Liver (tissue), 8 donors: ENCODE measurements at regions not wholly inside any gene's neighbourhood (a gene's known extent, or its start where the extent isn't known, plus 50 kb on each side); places are given as distances from the start of the nearest gene placed in this dataset.

Experiments used
- DNase-seq: peaks from one replicate; pipeline ENCODE4 v3.0.0-alpha.2; 2017; ENCODE audit warnings: low spot score
- H3K27ac ChIP-seq, 2 donors: one replicate each; pipeline ENCODE4 v1.7.0; 2013; ENCODE audit warnings: inconsistent platforms in 2 of 2, low read length in 2 of 2, control low read depth in 1 of 2, low read depth in 1 of 2, mild to moderate bottlenecking in 1 of 2
- H3K27me3 ChIP-seq, 4 donors: one replicate each; pipeline versions ENCODE4 v1.6.1 to v1.7.0; 2013; ENCODE audit warnings: low read length in 3 of 4, inconsistent platforms in 1 of 4, mild to moderate bottlenecking in 1 of 4, moderate library complexity in 1 of 4; ENCODE audit not compliant: control insufficient read depth in 4 of 4, insufficient read depth in 4 of 4
- H3K36me3 ChIP-seq, 4 donors: one replicate each; pipeline versions ENCODE4 v1.6.1 to v1.7.0; 2013; ENCODE audit warnings: low read length in 3 of 4, mild to moderate bottlenecking in 3 of 4, low read depth in 1 of 4, moderate library complexity in 1 of 4; ENCODE audit not compliant: control insufficient read depth in 4 of 4, insufficient read depth in 3 of 4
- H3K4me1 ChIP-seq, 4 donors: one replicate each; pipeline versions ENCODE4 v1.6.1 to v1.7.0; 2013; ENCODE audit warnings: low read length in 3 of 4, mild to moderate bottlenecking in 3 of 4, moderate library complexity in 1 of 4; ENCODE audit not compliant: control insufficient read depth in 4 of 4, insufficient read depth in 4 of 4
- H3K4me3 ChIP-seq, 3 donors: one replicate each; pipeline versions ENCODE4 v1.6.1 to v1.7.0; 2013; ENCODE audit warnings: low read length in 3 of 3, control low read depth in 1 of 3, low read depth in 1 of 3, mild to moderate bottlenecking in 1 of 3
- H3K9ac ChIP-seq, 2 donors: one replicate each; pipeline ENCODE4 v1.7.0; 2013; ENCODE audit warnings: low read length in 2 of 2, mild to moderate bottlenecking in 2 of 2, moderate library complexity in 2 of 2, control low read depth in 1 of 2, low read depth in 1 of 2
- H3K9me3 ChIP-seq, 4 donors: one replicate each; pipeline versions ENCODE4 v1.6.1 to v1.7.0; 2013; ENCODE audit warnings: low read length in 3 of 4; ENCODE audit not compliant: control insufficient read depth in 4 of 4
- EGR1 ChIP-seq, 2 donors: IDR thresholded peaks; 2 replicates each; pipeline ENCODE4 v1.6.1; 2016 to 2018; ENCODE audit warnings: antibody characterized with exemption in 2 of 2, low read depth in 2 of 2
- FOXA1 ChIP-seq: IDR thresholded peaks from 2 replicates; pipeline ENCODE4 v1.6.1; 2016; ENCODE audit warnings: antibody characterized with exemption
- FOXA2 ChIP-seq: IDR thresholded peaks from 2 replicates; pipeline ENCODE4 v1.6.1; 2016; ENCODE audit warnings: antibody characterized with exemption
- GABPA ChIP-seq, 2 donors: IDR thresholded peaks in 1 of 2; conservative IDR thresholded peaks in 1 of 2; 2 replicates each; pipeline ENCODE4 v1.6.1; 2016; ENCODE audit warnings: antibody characterized with exemption in 2 of 2, mild to moderate bottlenecking in 1 of 2, moderate library complexity in 1 of 2
- HNF4A ChIP-seq, 2 donors: conservative IDR thresholded peaks; 2 replicates each; pipeline ENCODE4 v1.6.1; 2016; ENCODE audit warnings: antibody characterized with exemption in 2 of 2, mild to moderate bottlenecking in 2 of 2
- HNF4G ChIP-seq: IDR thresholded peaks from 2 replicates; pipeline ENCODE4 v1.6.1; 2016; ENCODE audit warnings: antibody characterized with exemption
- JUND ChIP-seq, 2 donors: IDR thresholded peaks; 2 replicates each; pipeline ENCODE4 v1.6.1; 2016; ENCODE audit warnings: antibody characterized with exemption in 2 of 2
- MAX ChIP-seq: IDR thresholded peaks from 2 replicates; pipeline ENCODE4 v1.6.1; 2016; ENCODE audit warnings: antibody characterized with exemption
- NR2F2 ChIP-seq: IDR thresholded peaks from 2 replicates; pipeline ENCODE4 v1.6.1; 2016; ENCODE audit warnings: antibody characterized with exemption
- RAD21 ChIP-seq, 2 donors: IDR thresholded peaks; 2 replicates each; pipeline ENCODE4 v1.6.1; 2016; ENCODE audit warnings: antibody characterized with exemption in 2 of 2, mild to moderate bottlenecking in 2 of 2
- REST ChIP-seq: IDR thresholded peaks from 2 replicates; pipeline ENCODE4 v1.6.1; 2016; ENCODE audit warnings: antibody characterized with exemption, mild to moderate bottlenecking
- RXRA ChIP-seq, 2 donors: IDR thresholded peaks; 2 replicates each; pipeline ENCODE4 v1.6.1; 2017 to 2018; ENCODE audit warnings: antibody characterized with exemption in 2 of 2, mild to moderate bottlenecking in 1 of 2
- SP1 ChIP-seq: IDR thresholded peaks from 2 replicates; pipeline ENCODE4 v1.6.1; 2018; ENCODE audit warnings: antibody characterized with exemption, mild to moderate bottlenecking
- TAF1 ChIP-seq: conservative IDR thresholded peaks from 2 replicates; pipeline ENCODE4 v1.6.1; 2016; ENCODE audit warnings: antibody characterized with exemption, mild to moderate bottlenecking
- YY1 ChIP-seq: IDR thresholded peaks from 2 replicates; pipeline ENCODE4 v1.6.1; 2016; ENCODE audit warnings: antibody characterized with exemption, mild to moderate bottlenecking
- WGBS: extraction: QIAGEN DNeasy Blood & Tissue Kit; methylation state at CpG from one replicate; pipeline ENCODE4 v1.1.7; 2013; 5-methylcytosine and 5-hydroxymethylcytosine counted together
- TF ChIP-seq, protein P1 (sequence below): IDR thresholded peaks from 2 replicates; pipeline ENCODE4 v1.6.1; 2016; ENCODE audit warnings: antibody characterized with exemption
- TF ChIP-seq, protein P2 (sequence below): fragments of 150-350 bp; IDR thresholded peaks from 2 replicates; pipeline ENCODE4 v1.5.1; 2017; ENCODE audit warnings: improper control_type of control experiment, low read depth, low read length; ENCODE audit not compliant: missing input control
- TF ChIP-seq, protein P3 (sequence below): IDR thresholded peaks from 2 replicates; pipeline ENCODE4 v1.6.1; 2016; ENCODE audit warnings: antibody characterized with exemption
- donor health status: healthy.
- donor health status: healthy.
- donor health status: healthy.
- donor health status: healthy.
- donor health status: healthy.

GRCh38 chr4:95742179-95742578 is 97.7 kb upstream of the PDHA2 start:
- H3K4me1 ChIP-seq = no peaks in the 10 kb centered on the region
- no peak overlapping the region for H3K27ac ChIP-seq
- no peak overlapping the region for H3K9ac ChIP-seq
- H3K4me3 ChIP-seq = no peak overlapping the region
- peaks cover 0 to 4% (median under 1%) of the 10 kb centered on the region in 4 donors for H3K9me3 ChIP-seq
- no peaks in the 10 kb centered on the region for H3K27me3 ChIP-seq
- TF ChIP-seq, protein P1, sequence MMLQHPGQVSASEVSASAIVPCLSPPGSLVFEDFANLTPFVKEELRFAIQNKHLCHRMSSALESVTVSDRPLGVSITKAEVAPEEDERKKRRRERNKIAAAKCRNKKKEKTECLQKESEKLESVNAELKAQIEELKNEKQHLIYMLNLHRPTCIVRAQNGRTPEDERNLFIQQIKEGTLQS = no peak
- no peak for TF ChIP-seq SP1
- TF ChIP-seq FOXA1 = no peak
- no peak for TF ChIP-seq NR2F2
- no peak for TF ChIP-seq HNF4A (conservative IDR thresholded peaks at IDR 0.05)
- no peak for TF ChIP-seq RXRA (IDR thresholded peaks at IDR 0.05)
- no peak for TF ChIP-seq GABPA (IDR thresholded peaks at IDR 0.05 in 1 of 2, conservative IDR thresholded peaks at IDR 0.05 in 1 of 2)
- TF ChIP-seq, protein P2, sequence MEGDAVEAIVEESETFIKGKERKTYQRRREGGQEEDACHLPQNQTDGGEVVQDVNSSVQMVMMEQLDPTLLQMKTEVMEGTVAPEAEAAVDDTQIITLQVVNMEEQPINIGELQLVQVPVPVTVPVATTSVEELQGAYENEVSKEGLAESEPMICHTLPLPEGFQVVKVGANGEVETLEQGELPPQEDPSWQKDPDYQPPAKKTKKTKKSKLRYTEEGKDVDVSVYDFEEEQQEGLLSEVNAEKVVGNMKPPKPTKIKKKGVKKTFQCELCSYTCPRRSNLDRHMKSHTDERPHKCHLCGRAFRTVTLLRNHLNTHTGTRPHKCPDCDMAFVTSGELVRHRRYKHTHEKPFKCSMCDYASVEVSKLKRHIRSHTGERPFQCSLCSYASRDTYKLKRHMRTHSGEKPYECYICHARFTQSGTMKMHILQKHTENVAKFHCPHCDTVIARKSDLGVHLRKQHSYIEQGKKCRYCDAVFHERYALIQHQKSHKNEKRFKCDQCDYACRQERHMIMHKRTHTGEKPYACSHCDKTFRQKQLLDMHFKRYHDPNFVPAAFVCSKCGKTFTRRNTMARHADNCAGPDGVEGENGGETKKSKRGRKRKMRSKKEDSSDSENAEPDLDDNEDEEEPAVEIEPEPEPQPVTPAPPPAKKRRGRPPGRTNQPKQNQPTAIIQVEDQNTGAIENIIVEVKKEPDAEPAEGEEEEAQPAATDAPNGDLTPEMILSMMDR = no peak
- TF ChIP-seq YY1 = no peak
- TF ChIP-seq MAX = no peak
- no peak for TF ChIP-seq JUND (IDR thresholded peaks at IDR 0.05)
- TF ChIP-seq EGR1 (IDR thresholded peaks at IDR 0.05; ENCODE audit: low read depth in 2 of 2) = no peak
- TF ChIP-seq RAD21 (IDR thresholded peaks at IDR 0.05) = no peak
- no peak for TF ChIP-seq TAF1
- TF ChIP-seq HNF4G = no peak
- TF ChIP-seq REST = no peak
- TF ChIP-seq, protein P3, sequence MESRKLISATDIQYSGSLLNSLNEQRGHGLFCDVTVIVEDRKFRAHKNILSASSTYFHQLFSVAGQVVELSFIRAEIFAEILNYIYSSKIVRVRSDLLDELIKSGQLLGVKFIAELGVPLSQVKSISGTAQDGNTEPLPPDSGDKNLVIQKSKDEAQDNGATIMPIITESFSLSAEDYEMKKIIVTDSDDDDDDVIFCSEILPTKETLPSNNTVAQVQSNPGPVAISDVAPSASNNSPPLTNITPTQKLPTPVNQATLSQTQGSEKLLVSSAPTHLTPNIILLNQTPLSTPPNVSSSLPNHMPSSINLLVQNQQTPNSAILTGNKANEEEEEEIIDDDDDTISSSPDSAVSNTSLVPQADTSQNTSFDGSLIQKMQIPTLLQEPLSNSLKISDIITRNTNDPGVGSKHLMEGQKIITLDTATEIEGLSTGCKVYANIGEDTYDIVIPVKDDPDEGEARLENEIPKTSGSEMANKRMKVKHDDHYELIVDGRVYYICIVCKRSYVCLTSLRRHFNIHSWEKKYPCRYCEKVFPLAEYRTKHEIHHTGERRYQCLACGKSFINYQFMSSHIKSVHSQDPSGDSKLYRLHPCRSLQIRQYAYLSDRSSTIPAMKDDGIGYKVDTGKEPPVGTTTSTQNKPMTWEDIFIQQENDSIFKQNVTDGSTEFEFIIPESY = no peak
- TF ChIP-seq FOXA2 = no peak
- WGBS = 41% methylated on average over 1 of the region's 1 CpG
- no peak for DNase-seq
- no peaks in the 10 kb centered on the region for H3K36me3 ChIP-seq

GRCh38 chr4:95732061-95732460 is 107.8 kb upstream of the PDHA2 start:
- DNase-seq = no peak
- peaks cover 0 to 3% (median 0%) of the 10 kb centered on the region in 4 donors for H3K27me3 ChIP-seq
- no peaks in the 10 kb centered on the region for H3K36me3 ChIP-seq
- H3K9ac ChIP-seq = no peak overlapping the region
- H3K4me1 ChIP-seq = no peaks in the 10 kb centered on the region
- TF ChIP-seq NR2F2 (no peak), TAF1 (no peak), RXRA (IDR thresholded peaks at IDR 0.05) (no peak), GABPA (IDR thresholded peaks at IDR 0.05 in 1 of 2, conservative IDR thresholded peaks at IDR 0.05 in 1 of 2) (no peak), RAD21 (IDR thresholded peaks at IDR 0.05) (no peak), SP1 (no peak), HNF4G (no peak), HNF4A (conservative IDR thresholded peaks at IDR 0.05) (peak in 1 of 2 donors; percentile 23), FOXA1 (no peak), JUND (IDR thresholded peaks at IDR 0.05) (peak in 1 of 2 donors; percentile 69), REST (no peak)
- TF ChIP-seq, protein P2 = no peak
- no peaks in the 10 kb centered on the region for H3K9me3 ChIP-seq
- H3K4me3 ChIP-seq = no peak overlapping the region
- H3K27ac ChIP-seq = no peak overlapping the region
